Activated CD4-positive, alpha-beta memory T cell treated with anti-CD3 and anti-CD28 coated beads for 36 hours (primary cell): ENCODE measurements at regions not wholly inside any gene's neighbourhood (a gene's known extent, or its start where the extent isn't known, plus 50 kb on each side); places are given as distances from the start of the nearest gene placed in this dataset.

Experiments
- CTCF ChIA-PET: fragments of 350-600 bp; sonication (Branson Sonifier 250); formaldehyde crosslinking; loops from one replicate; lab custom pipeline; 2021; ENCODE audit warnings: antibody characterized with exemption, inconsistent platforms; lab: Charles Lee
- POLR2A ChIA-PET: fragments of 350-600 bp; sonication (Branson Sonifier 250); formaldehyde crosslinking; loops from one replicate; lab custom pipeline; 2021; ENCODE audit warnings: antibody characterized with exemption; lab: Charles Lee
- DNase-seq: peaks from one replicate; pipeline ENCODE4 v3.0.0-alpha.2; 2020
- H3K27ac Mint-ChIP-seq: one replicate; pipeline ENCODE4 v1.8.0; 2021; ENCODE audit warnings: mixed read lengths
- H3K27me3 Mint-ChIP-seq: one replicate; pipeline ENCODE4 v1.8.0; 2021; ENCODE audit warnings: mixed read lengths
- H3K36me3 Mint-ChIP-seq: one replicate; pipeline ENCODE4 v1.8.0; 2021; ENCODE audit warnings: mixed read lengths
- H3K4me1 Mint-ChIP-seq: one replicate; pipeline ENCODE4 v1.8.0; 2021; ENCODE audit warnings: low read depth, mixed read lengths
- H3K4me3 Mint-ChIP-seq: one replicate; pipeline ENCODE4 v1.8.0; 2021; ENCODE audit warnings: mild to moderate bottlenecking, mixed read lengths
- H3K9me3 Mint-ChIP-seq: one replicate; pipeline ENCODE4 v1.8.0; 2021; ENCODE audit warnings: mixed read lengths
- intact Hi-C: fragments of 100-400 bp; cut with micrococcal nuclease; formaldehyde crosslinking; loops from one replicate; pipeline ENCODE4 v1.15.1; 2023

DNA sequence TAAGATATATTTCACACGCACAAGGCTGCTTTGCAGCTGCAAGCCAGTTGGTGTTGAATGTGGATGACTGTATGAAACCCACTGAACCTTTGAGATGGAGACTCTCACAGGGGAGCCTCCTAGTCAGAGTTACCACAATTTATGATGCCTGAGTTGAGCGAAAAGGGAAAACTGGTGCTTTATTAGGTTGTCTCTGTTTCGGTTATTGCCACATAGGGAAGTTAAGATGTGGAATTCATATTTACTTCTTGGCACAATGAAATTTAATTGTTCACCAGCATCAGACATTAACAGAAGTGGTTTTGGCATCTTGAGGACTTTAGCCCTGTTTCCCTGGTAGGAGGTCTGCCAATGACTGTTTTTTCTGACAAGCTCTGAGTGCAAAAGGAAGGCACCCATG is 358.2 kb downstream of the SQOR start:
- Mint-ChIP-seq H3K9me3 (peaks cover 5% of the 10 kb centered on the region), H3K27me3 (no peaks in the 10 kb centered on the region), H3K27ac (no peak overlapping the region), H3K4me3 (no peak overlapping the region), H3K36me3 (no peaks in the 10 kb centered on the region), H3K4me1 (no peaks in the 10 kb centered on the region)
- intact Hi-C loops, result no loop called here
- ChIA-PET POLR2A (no interaction called here), CTCF (interaction anchor here (0.6 kb wide), 1 partner anchor 288 kb away, joined by 3 read pairs; no protein-coding TSS in a partner anchor)
- DNase-seq, result no peak

DNA sequence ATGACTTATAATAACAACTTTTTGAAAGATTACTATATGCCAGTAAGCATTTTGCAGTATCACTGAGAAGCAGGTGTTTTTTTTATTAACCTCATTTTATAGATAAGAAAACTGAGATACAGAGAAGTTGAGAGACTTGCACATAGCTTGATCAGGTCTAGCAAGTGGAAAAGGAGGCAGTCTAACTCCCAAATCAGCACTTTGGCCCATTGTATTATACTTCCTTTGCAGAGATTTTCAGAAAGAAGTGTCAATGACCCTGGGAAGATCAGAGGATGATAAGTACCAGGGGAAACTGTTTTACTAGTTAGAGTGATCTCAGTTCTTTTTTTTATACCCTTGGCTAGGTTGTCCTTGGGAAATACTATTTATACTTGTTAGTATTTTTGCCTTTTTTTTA is 358.7 kb downstream of the SQOR start:
- no peaks in the 10 kb centered on the region for H3K27me3 Mint-ChIP-seq
- H3K36me3 Mint-ChIP-seq, result no peaks in the 10 kb centered on the region
- H3K4me3 Mint-ChIP-seq, result no peak overlapping the region
- no peak for DNase-seq
- no peaks in the 10 kb centered on the region for H3K4me1 Mint-ChIP-seq
- no peak overlapping the region for H3K27ac Mint-ChIP-seq
- CTCF ChIA-PET, result interaction anchor here (0.6 kb wide), 1 partner anchor 288 kb away, joined by 3 read pairs; no protein-coding TSS in a partner anchor
- peaks cover 5% of the 10 kb centered on the region for H3K9me3 Mint-ChIP-seq
- POLR2A ChIA-PET, result no interaction called here
- intact Hi-C loops, result no loop called here

DNA sequence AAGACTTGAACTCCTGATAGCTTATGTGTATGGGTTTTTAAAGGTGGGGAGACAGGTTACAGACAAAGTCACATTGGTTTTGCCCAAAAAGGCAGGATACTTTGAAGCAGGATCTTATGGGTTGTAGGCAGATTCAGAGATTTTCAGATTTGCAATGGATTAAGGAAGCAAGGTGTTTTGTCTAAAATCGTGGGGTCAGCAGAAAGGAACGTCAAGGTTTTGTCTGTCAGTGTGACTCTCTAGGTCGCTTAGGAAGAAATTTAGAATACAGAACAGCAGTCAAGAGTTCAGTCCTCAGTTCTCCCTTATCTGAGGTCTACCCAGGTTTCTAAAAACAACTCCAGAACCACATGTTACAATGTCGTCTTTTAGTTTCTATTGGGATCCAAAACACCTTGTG is 361.0 kb downstream of the SQOR start:
- CTCF ChIA-PET, result no interaction called here
- Mint-ChIP-seq H3K9me3 (peaks cover 2% of the 10 kb centered on the region), H3K36me3 (no peaks in the 10 kb centered on the region), H3K27me3 (no peaks in the 10 kb centered on the region), H3K27ac (no peak overlapping the region), H3K4me1 (no peaks in the 10 kb centered on the region), H3K4me3 (no peak overlapping the region)
- DNase-seq, result no peak
- POLR2A ChIA-PET, result no interaction called here
- intact Hi-C loops, result no loop called here

DNA sequence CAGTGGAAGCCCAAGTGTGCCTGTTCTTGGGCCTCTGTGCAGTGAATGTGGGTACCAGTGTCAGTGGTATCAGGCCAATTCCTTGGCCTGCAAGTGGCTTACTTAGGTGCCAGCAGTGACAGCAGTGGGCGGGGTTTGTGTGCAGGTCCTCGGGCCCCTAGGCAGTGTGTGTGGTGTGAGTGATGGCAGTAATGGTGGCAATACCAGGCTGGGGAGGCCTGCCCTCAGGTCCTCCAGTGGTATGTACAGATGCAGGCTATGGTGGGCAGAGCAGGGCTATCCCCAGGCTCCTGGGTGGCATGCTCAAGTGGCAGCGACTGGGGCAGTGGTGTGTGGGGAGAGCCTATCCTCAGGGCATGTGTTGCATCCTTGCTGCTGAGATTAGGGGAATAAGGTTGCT is 379.7 kb downstream of the SQOR start:
- no peaks in the 10 kb centered on the region for H3K36me3 Mint-ChIP-seq
- H3K27ac Mint-ChIP-seq, result no peak overlapping the region
- ChIA-PET POLR2A (no interaction called here), CTCF (no interaction called here)
- no peaks in the 10 kb centered on the region for H3K27me3 Mint-ChIP-seq
- no peak for DNase-seq
- no peaks in the 10 kb centered on the region for H3K4me1 Mint-ChIP-seq
- intact Hi-C loops, result no loop called here
- H3K4me3 Mint-ChIP-seq, result no peak overlapping the region
- peaks cover 43% of the 10 kb centered on the region for H3K9me3 Mint-ChIP-seq

DNA sequence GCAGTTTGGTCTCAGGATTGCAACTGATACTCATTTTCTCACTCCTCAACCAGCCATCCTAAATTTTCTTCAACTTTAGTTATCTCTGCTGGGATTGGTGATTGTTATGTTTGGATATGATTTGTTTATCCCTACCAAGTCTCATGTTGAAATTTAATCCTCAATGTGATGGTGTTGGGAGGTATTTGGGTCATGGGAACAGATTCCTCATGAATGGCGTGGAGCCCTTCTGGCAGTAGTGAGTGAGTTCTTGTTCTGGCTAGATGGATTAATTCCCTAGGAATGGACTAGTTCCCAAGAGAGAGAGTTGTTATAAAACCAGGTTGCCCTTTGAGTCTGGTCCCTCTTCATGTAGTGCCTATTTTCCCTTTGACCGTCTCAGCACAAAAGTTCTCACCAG is 399.9 kb downstream of the SQOR start:
- no peak overlapping the region for H3K27ac Mint-ChIP-seq
- intact Hi-C loops, result no loop called here
- CTCF ChIA-PET, result no interaction called here
- H3K36me3 Mint-ChIP-seq, result no peaks in the 10 kb centered on the region
- POLR2A ChIA-PET, result no interaction called here
- no peaks in the 10 kb centered on the region for H3K4me1 Mint-ChIP-seq
- H3K27me3 Mint-ChIP-seq, result no peaks in the 10 kb centered on the region
- peaks cover 6% of the 10 kb centered on the region for H3K9me3 Mint-ChIP-seq
- H3K4me3 Mint-ChIP-seq, result no peak overlapping the region
- no peak for DNase-seq

DNA sequence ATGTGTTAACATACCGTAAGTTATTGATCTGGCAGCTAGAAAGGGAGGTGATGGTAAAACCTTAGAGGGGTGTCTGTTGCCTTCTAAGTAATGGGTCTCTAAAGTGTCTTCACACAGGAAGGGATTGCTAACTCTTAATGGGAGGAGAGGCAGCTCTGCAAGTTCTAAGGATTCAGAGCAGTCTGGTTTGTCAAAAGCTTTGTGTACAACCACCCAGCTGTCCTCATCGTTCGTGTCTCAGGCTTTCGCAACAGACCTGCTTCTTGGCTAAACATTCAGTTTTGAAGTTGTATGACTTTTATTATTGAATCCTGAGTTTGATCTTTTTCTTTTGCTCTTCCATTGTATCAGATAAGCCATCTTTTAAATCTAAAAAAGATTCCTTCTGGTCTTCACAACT is 404.9 kb downstream of the SQOR start:
- intact Hi-C loops, result no loop called here
- Mint-ChIP-seq H3K36me3 (no peaks in the 10 kb centered on the region), H3K27ac (no peak overlapping the region), H3K4me1 (no peaks in the 10 kb centered on the region), H3K27me3 (no peaks in the 10 kb centered on the region), H3K9me3 (peaks cover 6% of the 10 kb centered on the region), H3K4me3 (no peak overlapping the region)
- POLR2A ChIA-PET, result no interaction called here
- CTCF ChIA-PET, result no interaction called here
- no peak for DNase-seq

DNA sequence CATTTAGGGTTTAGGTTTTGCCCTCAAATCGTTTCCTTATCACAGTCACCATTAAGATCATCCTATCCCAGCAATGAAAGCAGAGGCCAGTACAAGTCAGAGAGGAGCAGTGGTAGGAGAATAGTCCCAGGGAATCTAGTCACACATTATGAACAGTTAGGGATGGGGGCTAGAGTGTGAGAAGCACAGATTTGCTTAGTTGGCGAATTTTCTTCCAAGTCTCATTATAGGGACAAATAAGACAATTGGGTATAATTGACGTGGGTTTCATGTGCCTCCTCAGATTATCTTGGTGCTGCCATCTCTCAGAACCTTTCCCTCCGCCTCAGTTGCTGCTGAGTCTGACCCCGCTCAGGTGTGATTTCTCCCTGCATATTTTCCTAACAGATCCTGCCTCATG is 407.1 kb downstream of the SQOR start:
- CTCF ChIA-PET, result no interaction called here
- no peaks in the 10 kb centered on the region for H3K36me3 Mint-ChIP-seq
- intact Hi-C loops, result no loop called here
- H3K4me3 Mint-ChIP-seq, result no peak overlapping the region
- no peaks in the 10 kb centered on the region for H3K4me1 Mint-ChIP-seq
- POLR2A ChIA-PET, result no interaction called here
- peaks cover 3% of the 10 kb centered on the region for H3K9me3 Mint-ChIP-seq
- no peak for DNase-seq
- H3K27me3 Mint-ChIP-seq, result no peaks in the 10 kb centered on the region
- no peak overlapping the region for H3K27ac Mint-ChIP-seq

DNA sequence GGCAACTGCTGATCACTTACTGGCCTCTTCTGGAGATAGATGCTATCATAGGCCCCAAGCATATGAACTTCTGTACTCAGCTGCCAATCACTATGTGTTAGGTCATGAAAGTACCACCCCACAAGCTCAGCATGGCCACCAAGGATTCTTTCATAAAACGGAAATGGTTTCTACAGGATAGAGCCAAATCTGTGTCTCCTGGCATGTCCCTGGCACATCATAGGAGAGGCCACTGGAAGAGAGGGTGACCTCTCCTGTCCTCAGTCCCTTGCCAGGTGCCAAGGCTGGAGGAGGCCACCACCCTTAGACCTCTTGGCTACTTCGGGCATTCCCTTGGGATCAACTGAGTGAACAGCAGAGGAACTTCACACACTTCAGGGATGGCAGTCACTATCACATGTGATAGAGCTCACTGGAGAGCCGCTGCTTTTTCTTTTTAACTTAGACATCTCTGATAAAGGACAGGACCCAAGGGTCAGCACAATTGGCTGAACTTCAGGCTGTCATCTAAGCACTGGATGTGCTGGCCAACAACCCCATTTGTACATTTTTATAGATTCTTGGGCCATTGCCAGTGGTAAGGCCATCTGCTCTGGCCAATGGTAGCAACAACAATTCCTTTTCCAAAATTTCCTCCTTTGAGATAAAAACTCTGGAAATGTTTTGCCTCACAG is 425.2 kb downstream of the SQOR start:
- H3K27ac Mint-ChIP-seq, result no peak overlapping the region
- no peak overlapping the region for H3K4me3 Mint-ChIP-seq
- H3K36me3 Mint-ChIP-seq, result no peaks in the 10 kb centered on the region
- DNase-seq, result no peak
- no peaks in the 10 kb centered on the region for H3K27me3 Mint-ChIP-seq
- intact Hi-C loops, result no loop called here
- no peaks in the 10 kb centered on the region for H3K9me3 Mint-ChIP-seq
- POLR2A ChIA-PET, result no interaction called here
- H3K4me1 Mint-ChIP-seq, result no peaks in the 10 kb centered on the region
- CTCF ChIA-PET, result no interaction called here

DNA sequence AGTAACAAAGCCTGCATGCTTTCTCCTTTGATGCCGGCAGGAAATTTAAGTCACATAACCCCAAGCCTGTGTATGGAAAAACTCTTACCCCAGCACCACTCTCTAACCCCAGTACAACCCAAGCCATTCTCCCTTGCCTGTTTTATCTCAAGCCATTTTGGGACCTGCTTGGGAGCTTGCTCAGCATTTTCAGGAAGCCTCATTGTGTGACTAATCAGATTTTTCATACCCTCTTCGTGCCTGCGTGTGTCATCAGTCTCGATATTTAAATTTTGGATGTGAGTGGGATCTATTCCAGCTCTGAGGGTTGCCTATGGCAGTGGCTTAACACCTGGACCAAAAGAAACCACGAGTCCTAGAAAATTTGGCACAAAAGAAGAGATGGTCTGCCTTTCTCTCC is 426.2 kb downstream of the SQOR start:
- no peak for DNase-seq
- Mint-ChIP-seq H3K27ac (no peak overlapping the region), H3K4me3 (no peak overlapping the region), H3K4me1 (no peaks in the 10 kb centered on the region), H3K36me3 (no peaks in the 10 kb centered on the region), H3K27me3 (no peaks in the 10 kb centered on the region), H3K9me3 (no peaks in the 10 kb centered on the region)
- CTCF ChIA-PET, result no interaction called here
- POLR2A ChIA-PET, result no interaction called here
- intact Hi-C loops, result no loop called here

DNA sequence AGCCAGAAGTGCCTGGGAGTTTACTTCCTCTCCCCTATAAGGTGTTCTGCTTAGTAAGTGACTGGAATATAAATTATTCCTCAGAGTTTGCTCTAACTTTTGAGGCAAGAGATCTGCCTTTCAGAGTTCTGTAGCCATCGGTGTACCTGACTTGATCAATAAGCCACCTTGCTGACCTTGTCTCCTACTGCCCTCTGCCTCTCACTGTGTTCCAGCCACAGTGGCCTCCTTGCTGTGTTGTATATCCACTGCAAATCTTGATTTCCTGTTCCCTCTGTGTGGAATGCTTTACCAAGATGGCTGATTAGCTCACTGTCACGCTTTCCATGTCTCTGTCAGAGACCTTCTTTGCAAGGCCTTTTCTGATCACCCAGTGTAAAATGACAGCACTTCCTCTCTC is 442.4 kb downstream of the SQOR start:
- DNase-seq, result no peak
- ChIA-PET POLR2A (no interaction called here), CTCF (no interaction called here)
- H3K4me1 Mint-ChIP-seq, result no peaks in the 10 kb centered on the region
- H3K9me3 Mint-ChIP-seq, result no peaks in the 10 kb centered on the region
- H3K36me3 Mint-ChIP-seq, result no peaks in the 10 kb centered on the region
- no peak overlapping the region for H3K27ac Mint-ChIP-seq
- no peaks in the 10 kb centered on the region for H3K27me3 Mint-ChIP-seq
- no peak overlapping the region for H3K4me3 Mint-ChIP-seq
- intact Hi-C loops, result no loop called here

DNA sequence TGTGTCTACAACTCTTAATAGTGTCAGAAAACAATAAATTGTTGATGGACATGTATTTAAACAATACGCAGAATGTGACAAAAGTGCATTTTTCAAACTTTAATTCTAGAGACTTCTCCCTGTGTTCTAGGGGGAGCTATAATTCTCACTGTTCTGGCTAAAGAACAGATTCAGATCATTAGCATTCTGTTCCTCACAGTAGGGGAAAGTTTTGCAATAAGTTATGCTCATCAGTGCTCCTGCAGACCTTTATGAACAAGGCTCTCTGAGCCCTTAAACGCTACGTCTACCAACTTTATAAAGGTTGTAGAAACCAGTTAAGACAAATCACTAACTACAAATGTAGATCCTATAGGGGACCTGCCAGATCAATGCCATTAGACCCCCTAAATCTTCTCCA is 444.2 kb downstream of the SQOR start:
- no peak overlapping the region for H3K4me3 Mint-ChIP-seq
- no peak for DNase-seq
- no peaks in the 10 kb centered on the region for H3K9me3 Mint-ChIP-seq
- ChIA-PET CTCF (no interaction called here), POLR2A (no interaction called here)
- H3K4me1 Mint-ChIP-seq, result no peaks in the 10 kb centered on the region
- H3K27ac Mint-ChIP-seq, result no peak overlapping the region
- intact Hi-C loops, result no loop called here
- no peaks in the 10 kb centered on the region for H3K36me3 Mint-ChIP-seq
- no peaks in the 10 kb centered on the region for H3K27me3 Mint-ChIP-seq

DNA sequence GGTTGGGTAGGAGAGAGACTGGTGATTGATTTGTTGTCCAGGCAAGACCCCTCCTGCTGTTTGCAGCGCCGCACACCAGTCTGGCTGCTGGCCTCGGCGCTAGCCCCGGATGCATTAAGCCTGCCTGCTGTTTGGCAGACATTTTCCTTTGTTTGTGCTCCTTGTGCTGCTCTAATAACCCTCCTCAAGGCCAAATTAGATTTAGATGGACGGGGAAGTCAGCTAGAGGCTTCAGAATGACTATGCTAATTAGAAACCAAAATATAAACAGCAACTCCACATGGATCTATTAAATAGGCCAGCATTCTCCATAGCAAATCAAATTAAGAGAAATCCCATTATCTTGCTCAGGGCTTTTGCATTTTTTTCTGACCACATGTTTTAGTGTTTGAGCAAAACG is 445.2 kb downstream of the SQOR start:
- intact Hi-C loops, result no loop called here
- DNase-seq, result no peak
- H3K36me3 Mint-ChIP-seq, result no peaks in the 10 kb centered on the region
- H3K27ac Mint-ChIP-seq, result no peak overlapping the region
- ChIA-PET CTCF (no interaction called here), POLR2A (no interaction called here)
- no peaks in the 10 kb centered on the region for H3K27me3 Mint-ChIP-seq
- no peak overlapping the region for H3K4me3 Mint-ChIP-seq
- no peaks in the 10 kb centered on the region for H3K4me1 Mint-ChIP-seq
- H3K9me3 Mint-ChIP-seq, result no peaks in the 10 kb centered on the region

DNA sequence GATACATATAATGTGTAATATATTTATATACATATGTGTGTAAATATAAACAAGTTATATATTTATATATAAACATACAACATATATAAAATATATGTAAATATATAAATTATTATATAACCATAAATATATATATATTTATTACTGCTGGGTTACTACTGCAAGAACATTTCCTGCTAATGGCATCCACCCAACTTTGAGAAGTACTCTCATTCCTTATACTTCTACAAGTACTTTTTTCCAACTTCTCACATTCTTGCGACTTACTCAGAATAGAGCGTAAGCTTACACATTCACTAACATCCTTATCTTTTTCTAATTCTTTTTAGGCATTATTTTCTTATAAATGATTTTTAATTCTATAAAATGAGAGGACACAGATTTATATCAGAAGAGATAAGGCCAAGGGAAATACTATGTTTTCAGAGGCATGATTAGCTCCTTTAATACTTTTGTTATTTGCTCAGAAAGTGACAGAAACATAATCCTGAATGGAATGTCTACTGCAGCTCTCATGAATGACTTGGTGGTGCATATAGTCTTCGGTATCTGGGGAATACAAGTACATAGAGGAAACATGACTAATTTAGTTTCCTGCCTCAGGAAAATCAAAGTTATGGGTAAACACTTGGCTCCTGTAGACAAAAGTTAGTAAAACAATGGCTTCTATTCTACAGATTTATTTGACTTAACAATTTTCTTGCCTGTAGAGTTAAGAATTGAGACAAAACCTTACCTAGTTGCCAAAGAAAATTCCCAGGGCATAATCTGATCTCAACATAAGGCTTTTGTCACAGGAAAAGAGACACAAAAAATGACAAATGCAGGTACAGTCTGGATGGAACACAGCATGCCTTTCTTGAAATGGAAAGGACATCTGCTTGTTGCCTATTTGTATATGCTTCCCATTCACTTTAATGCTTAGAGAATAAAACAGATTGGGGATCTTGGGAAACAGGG is 453.9 kb downstream of the SQOR start:
- intact Hi-C loops, result no loop called here
- Mint-ChIP-seq H3K4me1 (no peaks in the 10 kb centered on the region), H3K36me3 (no peaks in the 10 kb centered on the region), H3K4me3 (no peak overlapping the region), H3K27ac (no peak overlapping the region), H3K9me3 (no peaks in the 10 kb centered on the region), H3K27me3 (no peaks in the 10 kb centered on the region)
- POLR2A ChIA-PET, result no interaction called here
- CTCF ChIA-PET, result no interaction called here
- no peak for DNase-seq
